Upper lobe of left lung (tissue), 4 donors: ENCODE measurements at regions not wholly inside any gene's neighbourhood (a gene's known extent, or its start where the extent isn't known, plus 50 kb on each side); places are given as distances from the start of the nearest gene placed in this dataset.

Experiments
- POLR2A ChIP-seq, 4 donors: fragments of 450-650 bp; IDR thresholded peaks; one replicate each; pipeline ENCODE4 v1.5.1; 2016 to 2017; ENCODE audit warnings: antibody characterized with exemption in 4 of 4, mild to moderate bottlenecking in 2 of 4
- TF ChIP-seq, protein P1 (sequence below), 6 experiments: fragments of 450-650 bp in 4 of 6; fragments of 200-600 bp in 2 of 6; sonication (generic) in 2 of 6; IDR thresholded peaks; one replicate each; pipeline ENCODE4 v1.5.1; 2016 to 2019; ENCODE audit warnings: antibody characterized with exemption in 6 of 6

- TF ChIP-seq, protein P1, sequence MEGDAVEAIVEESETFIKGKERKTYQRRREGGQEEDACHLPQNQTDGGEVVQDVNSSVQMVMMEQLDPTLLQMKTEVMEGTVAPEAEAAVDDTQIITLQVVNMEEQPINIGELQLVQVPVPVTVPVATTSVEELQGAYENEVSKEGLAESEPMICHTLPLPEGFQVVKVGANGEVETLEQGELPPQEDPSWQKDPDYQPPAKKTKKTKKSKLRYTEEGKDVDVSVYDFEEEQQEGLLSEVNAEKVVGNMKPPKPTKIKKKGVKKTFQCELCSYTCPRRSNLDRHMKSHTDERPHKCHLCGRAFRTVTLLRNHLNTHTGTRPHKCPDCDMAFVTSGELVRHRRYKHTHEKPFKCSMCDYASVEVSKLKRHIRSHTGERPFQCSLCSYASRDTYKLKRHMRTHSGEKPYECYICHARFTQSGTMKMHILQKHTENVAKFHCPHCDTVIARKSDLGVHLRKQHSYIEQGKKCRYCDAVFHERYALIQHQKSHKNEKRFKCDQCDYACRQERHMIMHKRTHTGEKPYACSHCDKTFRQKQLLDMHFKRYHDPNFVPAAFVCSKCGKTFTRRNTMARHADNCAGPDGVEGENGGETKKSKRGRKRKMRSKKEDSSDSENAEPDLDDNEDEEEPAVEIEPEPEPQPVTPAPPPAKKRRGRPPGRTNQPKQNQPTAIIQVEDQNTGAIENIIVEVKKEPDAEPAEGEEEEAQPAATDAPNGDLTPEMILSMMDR (IDR thresholded peaks at IDR 0.05): no peak
- TF ChIP-seq POLR2A (IDR thresholded peaks at IDR 0.05): no peak
Observed at GRCh38 chr6:121867095-121867494, 431.6 kb downstream of the GJA1 start.
